Cardiac muscle cell (in vitro differentiated cells and primary cell): ENCODE measurements at regions not wholly inside any gene's neighbourhood (a gene's known extent, or its start where the extent isn't known, plus 50 kb on each side); places are given as distances from the start of the nearest gene placed in this dataset.
"Not testable (repeated sequence)": the region's sequence is repeated elsewhere in the genome, so short reads cannot be mapped to it uniquely, and the experiment has no call there.

Source experiments
- DNase-seq, 2 donors: peaks; one replicate each; pipeline versions ENCODE4 v3.0.0 to v3.0.0-alpha.2; 2010 to 2017; ENCODE audit warnings: low read depth in 1 of 2, low spot score in 1 of 2
- H3K27ac ChIP-seq: fragments of 200-600 bp; sonication (generic); 2 replicates; pipeline ENCODE4 v1.5.1; 2016
- H3K27me3 ChIP-seq: fragments of 200-600 bp; sonication (generic); 2 replicates; pipeline ENCODE4 v1.6.0; 2016; ENCODE audit warnings: control low read depth
- H3K36me3 ChIP-seq: fragments of 200-600 bp; sonication (generic); 2 replicates; pipeline ENCODE4 v1.5.1; 2016; ENCODE audit warnings: control low read depth
- H3K4me1 ChIP-seq: fragments of 200-600 bp; sonication (generic); 2 replicates; pipeline ENCODE4 v1.8.1; 2017; ENCODE audit warnings: low read depth, mild to moderate bottlenecking, mixed run types
- H3K4me3 ChIP-seq: fragments of 200-600 bp; sonication (generic); 2 replicates; pipeline ENCODE4 v1.5.1; 2016; ENCODE audit warnings: mild to moderate bottlenecking
- H3K9me3 ChIP-seq: fragments of 200-600 bp; sonication (generic); 2 replicates; pipeline ENCODE4 v1.5.1; 2017; ENCODE audit warnings: low read depth, mild to moderate bottlenecking, control low read depth
- CTCF ChIP-seq: IDR thresholded peaks from 2 replicates; pipeline ENCODE4 v1.5.1; 2012; ENCODE audit warnings: low read depth, mild to moderate bottlenecking, low read length

GRCh38 chr17:47057830-47058229, 78.8 kb upstream of the RPRML start:
- DNase-seq: no peak
- TF ChIP-seq CTCF: no peak
- H3K4me3 ChIP-seq: no peak overlapping the region
- no peaks in the 10 kb centered on the region for H3K9me3 ChIP-seq
- H3K27me3 ChIP-seq: no peaks in the 10 kb centered on the region
- peaks cover 10% of the 10 kb centered on the region for H3K36me3 ChIP-seq
- no peak overlapping the region for H3K27ac ChIP-seq
- no peaks in the 10 kb centered on the region for H3K4me1 ChIP-seq

GRCh38 chr17:47057279-47057678, 78.2 kb upstream of the RPRML start:
- H3K27ac ChIP-seq, H3K9me3 ChIP-seq, H3K4me1 ChIP-seq, H3K4me3 ChIP-seq, DNase-seq, H3K36me3 ChIP-seq, H3K27me3 ChIP-seq: not testable (repeated sequence)

GRCh38 chr17:47056687-47057086, 77.6 kb upstream of the RPRML start:
- not testable (repeated sequence) for H3K36me3 ChIP-seq, H3K27me3 ChIP-seq, H3K4me1 ChIP-seq, H3K4me3 ChIP-seq, H3K27ac ChIP-seq, DNase-seq, H3K9me3 ChIP-seq
